ENCODE measurements at regions not wholly inside any gene's neighbourhood (a gene's known extent, or its start where the extent isn't known, plus 50 kb on each side); places are given as distances from the start of the nearest gene placed in this dataset.
"Not testable (repeated sequence)": the region's sequence is repeated elsewhere in the genome, so short reads cannot be mapped to it uniquely, and the experiment has no call there.

GRCh38 chr3:197459571-197459970 is 96.2 kb downstream of the BDH1 start:
- DNase-seq: not testable (repeated sequence)

GRCh38 chr3:197458906-197459470 is 96.8 kb downstream of the BDH1 start:
- DNase-seq: no peak

- DNase-seq: no peak
These were observed 97.5 kb downstream of the BDH1 start for GRCh38 chr3:197458179-197458707.

- peak; percentile 85 for DNase-seq
These were observed 99.3 kb downstream of the BDH1 start for GRCh38 chr3:197456261-197457091.

GRCh38 chr3:197454841-197455240 is 100.9 kb downstream of the BDH1 start:
- not testable (repeated sequence) for DNase-seq

GRCh38 chr3:197454014-197454413 is 101.8 kb downstream of the BDH1 start:
- DNase-seq: no peak

GRCh38 chr3:197450810-197451209 is 105.0 kb downstream of the BDH1 start:
- DNase-seq: no peak

GRCh38 chr3:197450308-197450707 is 105.5 kb downstream of the BDH1 start:
- DNase-seq: no peak

GRCh38 chr3:197449181-197449580 is 106.6 kb downstream of the BDH1 start:
- not testable (repeated sequence) for DNase-seq

GRCh38 chr3:197447781-197448180 is 108.0 kb downstream of the BDH1 start:
- DNase-seq: not testable (repeated sequence)

GRCh38 chr3:197447057-197447456 is 108.7 kb downstream of the BDH1 start:
- no peak for DNase-seq

GRCh38 chr3:197446700-197447056 is 109.1 kb downstream of the BDH1 start:
- no peak for DNase-seq

GRCh38 chr3:197445896-197446699 is 109.7 kb downstream of the BDH1 start:
- no peak for DNase-seq

GRCh38 chr3:197444793-197445379 is 110.9 kb downstream of the BDH1 start:
- DNase-seq: no peak

GRCh38 chr3:197443506-197443905 is 112.3 kb downstream of the BDH1 start:
- no peak for DNase-seq

- no peak for DNase-seq
These were observed 115.0 kb downstream of the BDH1 start for GRCh38 chr3:197440717-197441303.

GRCh38 chr3:197438906-197439305 is 116.9 kb downstream of the BDH1 start:
- DNase-seq: no peak

GRCh38 chr3:197435426-197435825 is 120.3 kb downstream of the BDH1 start:
- DNase-seq: no peak

GRCh38 chr3:197434830-197435229 is 120.9 kb downstream of the BDH1 start:
- no peak for DNase-seq

GRCh38 chr3:197432384-197433127 is 123.2 kb downstream of the BDH1 start:
- no peak for DNase-seq

GRCh38 chr3:197431346-197431910 is 124.3 kb downstream of the BDH1 start:
- DNase-seq: no peak

- DNase-seq: no peak
These were observed 124.8 kb downstream of the BDH1 start for GRCh38 chr3:197430934-197431333.
